GM21528 (cell line): ENCODE measurements at regions not wholly inside any gene's neighbourhood (a gene's known extent, or its start where the extent isn't known, plus 50 kb on each side); places are given as distances from the start of the nearest gene placed in this dataset.
A peak's percentile ranks its signal among the peaks of the same experiment; 100 is the strongest.

Experiments used
- ATAC-seq: cut with Tn5 transposase; IDR thresholded peaks from one replicate; pipeline ENCODE4 v1.9.1; 2021; ENCODE audit warnings: mild to moderate bottlenecking, moderate library complexity; ENCODE audit not compliant: unreplicated experiment, low FRiP score

DNA sequence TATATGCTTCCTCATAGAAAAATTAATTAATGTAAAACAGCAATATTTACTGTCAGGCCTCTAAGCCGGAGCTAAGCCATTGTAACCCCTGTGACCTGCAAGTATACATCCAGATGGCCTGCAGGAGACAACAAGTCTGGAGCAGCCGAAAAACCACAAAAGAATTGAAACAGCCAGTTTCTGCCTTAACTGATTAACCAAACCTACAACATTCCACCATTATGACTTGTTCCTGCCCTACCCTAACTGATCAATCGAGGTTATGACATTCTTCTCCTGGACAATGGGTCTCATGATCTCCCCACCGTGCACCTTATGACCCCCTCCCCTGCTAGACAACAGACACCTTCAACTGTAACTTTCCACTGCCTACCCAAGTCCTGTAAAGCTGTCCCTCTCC lies 205.8 kb upstream of the DUSP10 start:
- ATAC-seq: no peak

DNA sequence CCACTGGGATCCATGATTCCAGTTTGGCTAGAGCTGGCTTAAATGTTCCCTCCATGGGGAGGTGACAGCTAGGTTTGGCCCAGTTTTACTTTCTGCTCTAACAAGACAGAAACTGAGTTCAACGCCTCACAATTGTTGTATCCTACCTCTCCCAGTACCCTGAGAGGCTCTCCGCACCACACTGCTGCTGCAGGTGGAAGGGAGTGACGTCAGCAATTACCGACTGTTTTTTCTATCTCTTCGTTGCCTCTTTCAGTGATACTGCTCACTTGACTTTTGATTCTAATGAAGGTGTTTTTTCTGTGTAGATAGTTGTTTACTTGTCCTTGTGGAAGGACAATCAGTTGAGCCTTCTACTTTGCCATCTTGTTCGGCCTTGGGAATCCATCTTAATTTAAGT lies 204.9 kb upstream of the DUSP10 start:
- ATAC-seq: no peak

- no peak for ATAC-seq
Observed at GRCh38 chr1:221945669-221946068, 203.8 kb upstream of the DUSP10 start.

- no peak for ATAC-seq
Observed at GRCh38 chr1:221944247-221944870, 202.5 kb upstream of the DUSP10 start.

GRCh38 chr1:221940631-221941030 lies 198.7 kb upstream of the DUSP10 start:
- no peak for ATAC-seq

DNA sequence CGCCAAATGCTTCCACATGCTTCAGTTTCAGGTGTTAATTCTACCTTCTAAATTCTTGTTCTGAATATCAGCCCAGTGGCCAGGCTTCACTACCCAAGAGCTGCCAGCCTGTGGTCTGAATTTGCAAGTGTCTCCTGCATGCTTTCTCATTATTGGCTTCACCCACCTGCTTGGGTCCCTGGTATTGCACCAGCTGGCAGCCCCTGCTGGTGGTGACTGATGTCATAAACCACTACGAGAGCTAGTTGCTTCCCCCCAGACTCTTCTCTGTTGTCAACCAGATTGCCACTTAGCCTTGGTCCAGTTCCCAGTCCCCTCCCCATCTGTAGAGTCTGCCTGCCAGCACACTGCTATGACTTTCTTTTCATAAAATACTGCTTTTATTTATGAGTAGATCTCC lies 197.7 kb upstream of the DUSP10 start:
- peak; percentile 88 for ATAC-seq

GRCh38 chr1:221937155-221937953 lies 195.5 kb upstream of the DUSP10 start:
- ATAC-seq: no peak

- ATAC-seq: no peak
Observed at GRCh38 chr1:221933814-221934213, 191.9 kb upstream of the DUSP10 start.

DNA sequence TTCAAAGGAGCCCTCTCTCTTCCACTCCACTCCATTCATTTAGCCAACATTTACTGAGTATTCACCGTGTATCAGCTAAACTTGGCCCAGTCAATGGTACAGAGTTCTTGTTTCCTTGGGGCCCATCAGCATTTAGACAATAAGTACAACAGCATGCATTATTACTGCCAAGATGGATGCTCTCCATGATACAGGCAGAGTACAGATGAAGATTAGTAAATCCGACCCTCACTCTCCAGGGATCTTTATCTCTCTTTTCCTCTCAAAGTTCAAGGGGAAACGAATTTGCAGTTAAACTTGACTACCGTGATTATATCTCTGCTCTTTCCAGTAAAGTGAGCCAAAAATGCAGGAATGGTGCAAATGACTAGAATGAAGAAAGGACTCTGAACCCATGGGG lies 184.6 kb upstream of the DUSP10 start:
- no peak for ATAC-seq

GRCh38 chr1:221925947-221926346 lies 184.1 kb upstream of the DUSP10 start:
- no peak for ATAC-seq

GRCh38 chr1:221923929-221924598 lies 182.2 kb upstream of the DUSP10 start:
- no peak for ATAC-seq

- no peak for ATAC-seq
Observed at GRCh38 chr1:221921936-221922335, 180.0 kb upstream of the DUSP10 start.

DNA sequence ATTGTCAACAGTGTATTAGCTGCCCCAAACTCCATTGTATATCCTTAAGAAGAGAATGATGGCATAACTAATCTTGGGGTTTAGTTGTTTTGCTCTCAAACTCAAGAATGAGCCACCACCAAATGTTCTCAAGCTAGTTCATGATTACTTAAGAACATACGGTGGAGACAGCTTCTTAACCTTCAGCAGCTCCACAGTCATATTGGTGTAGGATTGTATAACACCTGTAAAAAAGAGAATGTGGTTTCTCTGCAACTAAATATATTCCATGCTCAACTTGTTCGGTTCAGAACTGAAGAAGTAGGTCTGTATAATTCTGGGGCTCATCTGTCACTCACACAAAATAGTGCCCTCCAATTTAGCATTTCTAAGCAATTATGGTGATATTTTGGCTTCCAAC lies 177.9 kb upstream of the DUSP10 start:
- ATAC-seq: no peak

- no peak for ATAC-seq
Observed at GRCh38 chr1:221919341-221919740, 177.5 kb upstream of the DUSP10 start.

- no peak for ATAC-seq
Observed at GRCh38 chr1:221916176-221916575, 174.3 kb upstream of the DUSP10 start.

DNA sequence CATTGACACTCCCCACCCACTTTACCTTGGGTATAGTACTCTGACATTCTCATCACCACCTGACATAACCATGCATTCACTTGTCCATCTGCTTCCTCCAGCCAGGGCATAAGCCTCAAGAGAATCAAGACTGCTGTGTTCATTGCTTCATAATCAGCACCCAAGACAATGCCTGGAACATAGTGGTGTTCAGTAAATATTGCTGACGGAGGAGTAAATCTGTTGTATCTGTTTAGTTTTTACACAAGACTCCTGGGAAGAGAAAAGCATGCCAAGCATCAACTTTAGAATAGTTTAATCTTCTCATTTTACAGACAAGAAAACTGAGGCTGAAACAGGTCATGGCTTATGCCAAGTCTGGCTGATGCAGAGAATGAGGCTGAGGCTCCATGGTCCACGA lies 173.9 kb upstream of the DUSP10 start:
- no peak for ATAC-seq

GRCh38 chr1:221913351-221913892 lies 171.5 kb upstream of the DUSP10 start:
- no peak for ATAC-seq

- no peak for ATAC-seq
Observed at GRCh38 chr1:221912230-221912629, 170.3 kb upstream of the DUSP10 start.

DNA sequence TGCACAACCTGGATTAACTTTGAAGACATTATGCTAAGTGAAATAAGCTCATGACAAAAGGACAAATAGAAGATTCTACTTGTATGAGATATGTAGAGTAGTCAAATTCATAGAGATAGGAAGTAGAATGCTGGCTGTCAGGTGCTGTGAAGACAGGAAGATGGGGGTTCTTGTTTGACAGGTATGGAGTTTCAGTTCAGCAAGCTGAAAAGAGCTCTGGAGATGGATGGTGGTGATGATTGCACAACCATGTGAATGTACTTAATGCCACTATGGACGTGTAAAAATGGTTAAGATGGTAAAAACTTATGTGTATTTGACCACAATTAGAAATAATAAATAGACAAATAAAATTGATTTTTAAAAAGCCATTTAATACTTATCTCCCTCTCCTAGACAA lies 169.8 kb upstream of the DUSP10 start:
- ATAC-seq: no peak

GRCh38 chr1:221910222-221910621 lies 168.3 kb upstream of the DUSP10 start:
- ATAC-seq: no peak

GRCh38 chr1:221908573-221908972 lies 166.7 kb upstream of the DUSP10 start:
- no peak for ATAC-seq
